Activated naive CD8-positive, alpha-beta T cell (primary cell): ENCODE measurements at regions not wholly inside any gene's neighbourhood (a gene's known extent, or its start where the extent isn't known, plus 50 kb on each side); places are given as distances from the start of the nearest gene placed in this dataset.

Experiments
- H3K27ac Mint-ChIP-seq: one replicate; pipeline ENCODE4 v1.8.0; 2021; ENCODE audit warnings: mixed read lengths
- H3K27me3 Mint-ChIP-seq: one replicate; pipeline ENCODE4 v1.8.0; 2021; ENCODE audit warnings: mixed read lengths
- H3K36me3 Mint-ChIP-seq: one replicate; pipeline ENCODE4 v1.8.0; 2021; ENCODE audit warnings: mixed read lengths
- H3K4me1 Mint-ChIP-seq: one replicate; pipeline ENCODE4 v1.8.0; 2021; ENCODE audit warnings: low read depth, mixed read lengths
- H3K4me3 Mint-ChIP-seq: one replicate; pipeline ENCODE4 v1.8.0; 2021; ENCODE audit warnings: mild to moderate bottlenecking, mixed read lengths
- H3K9me3 Mint-ChIP-seq: one replicate; pipeline ENCODE4 v1.8.0; 2021; ENCODE audit warnings: low read depth, mixed read lengths

DNA sequence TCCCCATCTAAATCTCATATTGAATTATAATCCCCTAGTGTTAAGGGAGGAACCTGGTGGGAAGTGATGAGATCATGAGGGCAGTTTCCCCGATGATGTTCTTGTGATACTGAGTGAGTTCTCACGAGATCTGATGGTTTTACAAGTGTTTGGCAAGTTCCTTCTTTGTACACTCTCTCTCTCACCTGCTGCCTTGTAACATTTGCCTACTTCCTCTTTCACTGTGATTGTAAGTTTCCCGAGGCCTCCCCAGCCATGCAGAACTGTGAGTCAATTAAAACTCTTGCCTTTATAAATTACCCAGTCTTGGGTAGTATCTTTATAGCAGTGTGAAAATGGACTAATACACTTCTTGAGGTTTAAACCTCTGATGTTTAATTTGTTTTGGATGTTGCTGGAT is 177.5 kb downstream of the CD8B2 start:
- Mint-ChIP-seq H3K27ac (no peak overlapping the region), H3K9me3 (no peaks in the 10 kb centered on the region), H3K36me3 (no peaks in the 10 kb centered on the region), H3K27me3 (peaks cover 9% of the 10 kb centered on the region), H3K4me3 (no peak overlapping the region), H3K4me1 (no peaks in the 10 kb centered on the region)

GRCh38 chr2:106667478-106668070 is 180.4 kb downstream of the CD8B2 start:
- Mint-ChIP-seq H3K4me1 (no peaks in the 10 kb centered on the region), H3K27ac (no peak overlapping the region), H3K4me3 (no peak overlapping the region), H3K36me3 (no peaks in the 10 kb centered on the region), H3K27me3 (peaks cover 9% of the 10 kb centered on the region), H3K9me3 (no peaks in the 10 kb centered on the region)

DNA sequence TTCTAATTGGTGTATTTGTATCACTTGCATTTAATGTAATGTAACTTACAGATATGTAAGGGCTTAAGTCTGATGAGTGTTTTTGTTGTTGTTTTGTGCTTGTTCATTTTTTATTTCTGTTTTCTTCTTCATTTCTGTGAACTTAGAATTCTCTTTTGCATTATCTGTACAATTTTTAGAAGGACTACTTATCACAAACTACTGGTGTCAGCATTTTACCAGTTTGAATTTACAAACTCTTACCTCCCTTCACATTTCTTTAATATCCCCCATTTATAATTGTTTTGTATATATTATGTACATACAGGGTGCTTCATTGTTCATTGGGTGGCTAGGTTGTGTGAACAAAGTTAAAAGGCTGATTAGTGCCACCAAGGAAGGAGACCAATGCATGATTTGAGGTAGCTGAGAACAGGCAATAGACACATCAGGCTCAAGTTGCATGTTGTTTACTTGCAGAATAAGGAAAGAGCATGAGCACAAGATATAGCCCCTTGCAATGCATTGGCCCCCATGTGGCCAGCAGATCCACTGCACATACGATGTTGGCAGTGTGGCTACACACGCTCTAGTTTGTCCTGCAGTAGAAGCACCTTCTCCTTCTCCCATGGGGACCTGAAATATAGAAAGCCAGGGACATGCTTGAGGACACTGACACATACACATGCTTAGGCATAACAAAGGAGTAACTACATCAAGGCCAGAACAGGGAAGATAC is 198.2 kb downstream of the CD8B2 start:
- no peaks in the 10 kb centered on the region for H3K4me1 Mint-ChIP-seq
- H3K9me3 Mint-ChIP-seq = peaks cover 8% of the 10 kb centered on the region
- peaks cover 6% of the 10 kb centered on the region for H3K36me3 Mint-ChIP-seq
- H3K27me3 Mint-ChIP-seq = peaks cover 24% of the 10 kb centered on the region
- no peak overlapping the region for H3K27ac Mint-ChIP-seq
- no peak overlapping the region for H3K4me3 Mint-ChIP-seq

DNA sequence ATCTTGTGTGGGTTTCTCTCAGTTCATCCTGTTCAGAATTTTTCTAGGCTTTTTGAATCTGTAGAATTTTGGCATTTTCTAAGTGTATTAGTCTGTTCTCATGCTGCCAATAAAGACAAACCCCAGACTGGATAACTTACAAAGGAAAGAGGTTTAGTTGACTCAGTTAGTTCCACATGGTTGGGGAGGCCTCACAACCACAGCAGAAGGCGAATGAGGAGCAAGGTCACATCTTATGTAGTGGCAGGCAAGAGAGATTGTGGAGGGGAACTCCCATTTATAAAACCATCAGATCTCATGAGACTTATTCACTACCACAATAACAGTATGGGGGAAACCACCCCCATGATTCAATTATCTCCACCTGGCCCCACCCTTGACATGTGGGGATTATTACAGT is 199.2 kb downstream of the ST6GAL2 start:
- Mint-ChIP-seq H3K9me3 (peaks cover 8% of the 10 kb centered on the region), H3K4me3 (no peak overlapping the region)

DNA sequence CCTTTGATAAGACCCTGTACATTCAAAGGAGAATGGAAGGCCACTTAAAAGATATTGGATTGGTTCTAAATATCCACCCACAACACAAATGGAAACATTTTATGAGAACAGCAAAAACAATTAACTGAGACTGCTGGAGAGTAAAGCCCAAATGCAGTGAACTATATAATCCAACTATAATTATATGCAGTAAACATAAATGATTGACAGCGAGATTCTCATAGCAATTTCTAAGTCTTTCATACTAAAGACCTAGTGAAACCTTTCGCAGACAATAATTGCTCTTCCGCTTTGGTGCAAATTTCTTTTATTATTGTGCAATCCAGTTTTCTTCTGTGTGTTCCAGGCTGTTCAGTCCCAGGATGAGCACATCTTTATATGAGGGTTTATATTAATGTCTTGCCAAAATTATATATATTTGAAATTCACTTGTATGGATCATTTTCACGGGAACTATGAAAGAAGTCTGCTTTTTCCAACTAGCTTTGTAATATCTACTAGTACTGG is 190.9 kb downstream of the ST6GAL2 start:
- no peaks in the 10 kb centered on the region for H3K9me3 Mint-ChIP-seq
- H3K27me3 Mint-ChIP-seq = peaks cover 7% of the 10 kb centered on the region
- H3K4me1 Mint-ChIP-seq = no peaks in the 10 kb centered on the region
- H3K4me3 Mint-ChIP-seq = no peak overlapping the region
- H3K27ac Mint-ChIP-seq = no peak overlapping the region
- H3K36me3 Mint-ChIP-seq = no peaks in the 10 kb centered on the region

More for the DNA sequence above, 199.2 kb downstream of the ST6GAL2 start:
- Mint-ChIP-seq H3K4me1 (no peaks in the 10 kb centered on the region), H3K27ac (no peak overlapping the region), H3K27me3 (peaks cover 26% of the 10 kb centered on the region), H3K36me3 (peaks cover 6% of the 10 kb centered on the region)

GRCh38 chr2:106695919-106696318 is 190.0 kb downstream of the ST6GAL2 start:
- Mint-ChIP-seq H3K27me3 (peaks cover 5% of the 10 kb centered on the region), H3K9me3 (no peaks in the 10 kb centered on the region), H3K27ac (no peak overlapping the region), H3K4me1 (no peaks in the 10 kb centered on the region), H3K4me3 (no peak overlapping the region), H3K36me3 (no peaks in the 10 kb centered on the region)

DNA sequence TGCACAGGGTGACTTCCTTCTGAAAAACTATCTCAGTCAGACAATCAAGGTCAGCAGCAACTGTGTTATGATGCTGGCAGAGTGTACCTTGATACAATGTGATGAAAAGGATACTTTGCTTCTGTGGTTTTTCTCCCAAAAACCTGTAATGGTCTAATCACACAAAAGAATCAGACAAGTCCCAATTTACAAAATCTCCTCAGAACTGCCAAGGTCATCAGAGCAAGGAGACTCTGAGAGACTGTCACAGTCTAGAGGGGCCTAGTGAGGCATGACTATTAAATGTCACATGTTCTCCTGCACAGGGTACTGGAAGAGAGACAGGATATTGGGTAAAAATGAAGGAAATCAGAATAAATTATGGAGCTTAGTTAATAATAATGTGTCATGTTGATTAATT is 185.4 kb downstream of the ST6GAL2 start:
- no peaks in the 10 kb centered on the region for H3K4me1 Mint-ChIP-seq
- no peak overlapping the region for H3K27ac Mint-ChIP-seq
- no peaks in the 10 kb centered on the region for H3K36me3 Mint-ChIP-seq
- H3K9me3 Mint-ChIP-seq = no peaks in the 10 kb centered on the region
- H3K27me3 Mint-ChIP-seq = peaks cover 3% of the 10 kb centered on the region
- no peak overlapping the region for H3K4me3 Mint-ChIP-seq

GRCh38 chr2:106701203-106702022 is 184.6 kb downstream of the ST6GAL2 start:
- Mint-ChIP-seq H3K27ac (no peak overlapping the region), H3K4me1 (no peaks in the 10 kb centered on the region), H3K27me3 (peaks cover 3% of the 10 kb centered on the region), H3K9me3 (no peaks in the 10 kb centered on the region), H3K36me3 (no peaks in the 10 kb centered on the region), H3K4me3 (no peak overlapping the region)

GRCh38 chr2:106703161-106703560 is 182.8 kb downstream of the ST6GAL2 start:
- Mint-ChIP-seq H3K9me3 (no peaks in the 10 kb centered on the region), H3K4me3 (no peak overlapping the region), H3K4me1 (no peaks in the 10 kb centered on the region), H3K27me3 (peaks cover 5% of the 10 kb centered on the region), H3K36me3 (no peaks in the 10 kb centered on the region), H3K27ac (no peak overlapping the region)

DNA sequence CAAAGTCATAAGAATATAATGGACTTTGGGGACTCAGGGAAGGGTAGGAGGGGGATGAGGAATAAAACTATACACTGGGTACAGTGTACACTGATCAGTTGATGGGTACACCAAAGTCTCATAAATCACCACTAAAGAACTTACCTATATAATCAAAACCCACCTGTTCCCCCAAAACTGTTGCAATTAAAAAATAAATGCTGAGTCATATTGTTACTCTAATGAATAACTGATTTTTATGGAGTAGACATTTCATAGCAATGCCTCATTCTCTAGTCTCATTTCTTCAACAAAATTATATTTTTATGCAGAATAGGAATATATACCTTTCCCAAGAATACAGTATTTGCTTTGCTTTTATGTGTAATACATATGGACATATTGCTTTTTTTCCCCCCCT is 181.2 kb downstream of the ST6GAL2 start:
- Mint-ChIP-seq H3K4me3 (no peak overlapping the region), H3K4me1 (no peaks in the 10 kb centered on the region), H3K9me3 (no peaks in the 10 kb centered on the region), H3K27ac (no peak overlapping the region), H3K27me3 (peaks cover 4% of the 10 kb centered on the region), H3K36me3 (no peaks in the 10 kb centered on the region)

GRCh38 chr2:106705877-106706276 is 180.1 kb downstream of the ST6GAL2 start:
- H3K4me1 Mint-ChIP-seq = no peaks in the 10 kb centered on the region
- no peaks in the 10 kb centered on the region for H3K9me3 Mint-ChIP-seq
- H3K36me3 Mint-ChIP-seq = no peaks in the 10 kb centered on the region
- no peak overlapping the region for H3K27ac Mint-ChIP-seq
- peaks cover 6% of the 10 kb centered on the region for H3K27me3 Mint-ChIP-seq
- no peak overlapping the region for H3K4me3 Mint-ChIP-seq

DNA sequence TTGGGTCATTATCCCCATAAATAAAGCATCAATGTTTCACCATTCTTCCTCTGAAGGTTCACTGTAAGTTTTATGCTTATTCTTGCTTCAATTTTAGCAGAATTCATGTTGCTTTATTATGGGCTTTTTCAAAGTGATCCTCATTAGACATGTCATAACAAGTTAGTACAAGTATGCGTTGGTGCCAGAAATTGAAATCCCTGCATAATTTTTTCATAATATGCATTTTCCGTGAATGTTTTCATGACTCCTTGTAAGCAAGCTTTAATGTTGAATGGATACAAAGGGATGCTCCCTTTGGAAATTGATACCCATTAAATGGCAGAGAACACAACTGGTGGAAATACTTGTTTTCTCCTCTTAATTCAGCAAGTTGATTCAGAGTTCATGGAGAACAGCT is 179.7 kb downstream of the ST6GAL2 start:
- peaks cover 6% of the 10 kb centered on the region for H3K27me3 Mint-ChIP-seq
- H3K4me3 Mint-ChIP-seq = no peak overlapping the region
- H3K36me3 Mint-ChIP-seq = no peaks in the 10 kb centered on the region
- H3K27ac Mint-ChIP-seq = no peak overlapping the region
- H3K9me3 Mint-ChIP-seq = no peaks in the 10 kb centered on the region
- no peaks in the 10 kb centered on the region for H3K4me1 Mint-ChIP-seq

DNA sequence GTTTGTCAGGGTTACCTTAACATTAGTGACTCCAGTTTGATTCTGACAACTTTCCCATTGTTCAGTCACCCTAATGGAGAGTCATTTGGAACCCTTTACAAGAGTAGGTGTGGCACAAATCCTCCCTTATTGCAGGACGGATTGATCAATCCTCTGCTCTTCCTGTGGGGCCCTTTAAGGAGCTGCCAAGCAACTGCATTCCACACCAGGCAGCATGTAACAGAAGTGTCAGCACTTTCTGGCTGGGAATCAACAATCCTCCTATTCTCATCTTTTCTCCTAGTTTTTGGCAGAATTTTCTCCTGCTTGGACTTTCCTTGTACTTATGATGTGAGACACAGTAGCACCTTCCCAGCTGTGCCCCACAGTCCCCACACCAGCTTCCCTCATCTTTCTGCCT is 177.8 kb downstream of the ST6GAL2 start:
- peaks cover 6% of the 10 kb centered on the region for H3K27me3 Mint-ChIP-seq
- no peak overlapping the region for H3K27ac Mint-ChIP-seq
- no peaks in the 10 kb centered on the region for H3K9me3 Mint-ChIP-seq
- H3K36me3 Mint-ChIP-seq = peaks cover 4% of the 10 kb centered on the region
- H3K4me1 Mint-ChIP-seq = no peaks in the 10 kb centered on the region
- H3K4me3 Mint-ChIP-seq = no peak overlapping the region

DNA sequence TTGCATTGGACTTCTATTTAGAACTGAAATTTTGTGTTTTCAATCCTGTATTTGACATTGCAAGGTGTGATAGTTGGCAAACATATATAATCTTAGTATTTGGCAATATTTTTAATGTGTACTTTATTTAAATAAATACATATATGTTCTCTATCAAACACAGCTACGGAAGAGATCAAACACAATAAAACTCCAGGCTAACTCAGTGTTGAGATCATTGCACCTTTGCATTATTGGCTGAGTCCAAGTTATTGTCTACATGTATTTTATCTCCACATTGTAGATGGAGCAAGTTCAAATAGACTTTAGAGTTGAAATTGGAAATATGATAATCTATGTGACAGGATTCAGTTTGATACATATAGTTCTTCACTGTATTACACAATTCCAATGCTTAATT is 176.7 kb downstream of the ST6GAL2 start:
- Mint-ChIP-seq H3K27ac (no peak overlapping the region), H3K4me1 (no peaks in the 10 kb centered on the region), H3K4me3 (no peak overlapping the region), H3K27me3 (peaks cover 6% of the 10 kb centered on the region), H3K9me3 (no peaks in the 10 kb centered on the region), H3K36me3 (peaks cover 4% of the 10 kb centered on the region)

GRCh38 chr2:106719222-106719621 is 166.7 kb downstream of the ST6GAL2 start:
- Mint-ChIP-seq H3K27me3 (peaks cover 7% of the 10 kb centered on the region), H3K4me3 (no peak overlapping the region), H3K4me1 (no peaks in the 10 kb centered on the region), H3K9me3 (peaks cover 19% of the 10 kb centered on the region), H3K27ac (no peak overlapping the region), H3K36me3 (no peaks in the 10 kb centered on the region)
